Amniotic epithelial cell (primary cell): ENCODE measurements at regions not wholly inside any gene's neighbourhood (a gene's known extent, or its start where the extent isn't known, plus 50 kb on each side); places are given as distances from the start of the nearest gene placed in this dataset.

ENCODE experiments used
- DNase-seq: peaks from one replicate; pipeline ENCODE4 v3.0.0-alpha.2; 2010; ENCODE audit warnings: low read depth

DNA sequence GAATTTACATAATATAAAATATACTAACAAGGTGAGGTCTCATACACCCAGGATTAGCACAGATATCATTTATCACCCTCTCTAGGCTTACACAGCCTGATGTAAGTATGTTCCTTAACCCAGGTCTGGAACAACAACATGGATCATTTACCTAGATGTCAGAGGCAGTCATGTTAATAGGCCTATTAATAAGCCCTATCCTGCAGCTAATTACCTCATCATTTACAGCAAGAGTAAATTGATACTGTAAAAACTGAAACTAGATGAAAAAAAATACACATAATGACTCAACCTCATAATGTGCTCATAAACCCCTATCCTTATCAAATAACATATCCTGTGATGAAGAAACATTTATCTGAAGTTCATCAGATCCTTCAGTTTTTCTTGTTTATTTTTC is 334.3 kb upstream of the MANEA start:
- DNase-seq: peak; percentile 45

DNA sequence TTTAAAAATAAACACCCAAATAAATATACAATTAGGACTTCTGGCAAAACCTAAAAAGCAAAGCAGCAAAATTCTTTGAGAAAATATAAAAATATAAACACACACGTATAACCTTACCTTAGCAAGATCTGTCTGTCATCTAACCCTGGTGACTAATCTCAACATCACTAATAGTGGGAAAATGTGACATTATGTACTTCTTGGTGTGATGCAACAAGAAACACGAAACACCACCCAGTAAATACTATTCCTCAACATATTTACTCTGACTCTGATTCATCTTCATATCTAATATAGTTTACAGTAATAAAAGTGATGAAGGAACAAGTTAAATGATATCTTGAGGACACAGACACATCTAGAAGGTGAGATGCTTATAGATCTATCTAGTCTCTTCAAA is 332.6 kb upstream of the MANEA start:
- DNase-seq: peak; percentile 71

DNA sequence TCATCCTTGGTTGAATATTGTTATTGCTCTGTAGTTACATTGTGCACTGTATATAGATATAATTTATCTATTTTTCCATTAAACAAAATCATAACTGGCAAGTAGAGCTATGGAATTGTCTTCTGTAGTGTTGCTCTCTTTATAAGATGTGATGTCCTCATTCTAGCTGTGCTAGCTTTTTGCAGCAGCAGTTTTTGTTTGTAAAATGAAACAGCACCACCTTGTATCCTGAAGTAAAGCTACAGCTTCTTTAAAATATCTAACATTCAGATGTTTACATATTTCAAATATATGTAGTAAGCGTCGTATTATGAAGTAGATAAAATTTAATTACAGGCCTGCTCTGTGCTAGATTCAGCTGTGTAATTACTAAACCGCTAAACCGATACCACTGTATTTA is 328.8 kb upstream of the MANEA start:
- peak; percentile 29 for DNase-seq

DNA sequence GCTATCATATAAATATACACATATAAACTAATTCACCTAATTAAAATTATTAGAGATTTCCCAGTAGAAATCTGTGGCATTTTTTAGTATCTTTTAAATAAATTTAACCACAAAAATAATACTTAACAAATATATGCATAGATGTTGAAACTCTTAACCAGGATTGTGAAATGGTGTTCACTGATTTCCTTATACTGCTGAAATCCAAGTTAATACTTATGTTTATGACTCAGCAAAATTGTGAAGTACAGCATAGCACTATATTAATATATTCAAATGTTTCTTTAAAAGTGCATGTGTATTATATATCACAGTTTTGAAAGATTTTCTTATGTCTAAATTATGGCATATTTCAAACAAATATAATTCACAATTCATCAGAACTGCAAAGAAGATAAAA is 328.2 kb upstream of the MANEA start:
- DNase-seq: peak; percentile 85

DNA sequence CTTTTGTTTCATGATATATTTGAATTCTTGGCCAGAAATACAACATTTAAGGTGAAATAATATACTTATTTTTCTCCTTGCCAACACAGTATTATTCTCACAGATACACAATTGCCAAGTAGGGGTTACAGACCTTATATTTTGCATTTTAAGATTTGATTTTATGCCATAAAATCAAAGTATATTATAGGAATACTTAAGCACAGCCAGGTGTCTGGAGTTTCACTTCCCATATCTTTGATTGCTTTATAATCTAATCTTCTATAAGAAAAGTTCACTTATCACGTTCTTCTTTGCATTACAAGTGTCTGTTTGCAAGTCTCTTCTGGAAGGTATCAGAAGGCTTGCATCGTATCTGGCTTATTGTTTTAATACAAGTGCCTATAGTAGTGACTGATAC is 327.7 kb upstream of the MANEA start:
- DNase-seq: no peak

DNA sequence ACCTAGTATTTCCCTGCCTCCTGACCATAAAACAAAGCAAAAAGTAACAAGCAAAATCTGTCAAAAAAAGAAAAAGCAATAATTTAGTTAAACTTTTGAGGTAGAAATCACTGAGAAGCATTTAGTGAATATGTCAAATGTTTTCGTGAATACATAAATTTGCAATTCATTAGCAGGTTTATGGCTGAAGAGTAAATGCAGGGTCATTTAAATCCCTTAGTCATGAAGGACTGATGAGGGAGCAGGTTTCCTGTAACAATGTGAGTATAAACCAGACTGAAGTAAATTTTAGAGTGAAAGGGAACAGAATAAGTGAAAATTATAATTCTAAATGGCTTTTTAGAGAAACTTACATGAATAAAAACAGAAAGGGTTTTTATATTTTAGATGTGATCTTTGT is 313.5 kb upstream of the MANEA start:
- DNase-seq: no peak

DNA sequence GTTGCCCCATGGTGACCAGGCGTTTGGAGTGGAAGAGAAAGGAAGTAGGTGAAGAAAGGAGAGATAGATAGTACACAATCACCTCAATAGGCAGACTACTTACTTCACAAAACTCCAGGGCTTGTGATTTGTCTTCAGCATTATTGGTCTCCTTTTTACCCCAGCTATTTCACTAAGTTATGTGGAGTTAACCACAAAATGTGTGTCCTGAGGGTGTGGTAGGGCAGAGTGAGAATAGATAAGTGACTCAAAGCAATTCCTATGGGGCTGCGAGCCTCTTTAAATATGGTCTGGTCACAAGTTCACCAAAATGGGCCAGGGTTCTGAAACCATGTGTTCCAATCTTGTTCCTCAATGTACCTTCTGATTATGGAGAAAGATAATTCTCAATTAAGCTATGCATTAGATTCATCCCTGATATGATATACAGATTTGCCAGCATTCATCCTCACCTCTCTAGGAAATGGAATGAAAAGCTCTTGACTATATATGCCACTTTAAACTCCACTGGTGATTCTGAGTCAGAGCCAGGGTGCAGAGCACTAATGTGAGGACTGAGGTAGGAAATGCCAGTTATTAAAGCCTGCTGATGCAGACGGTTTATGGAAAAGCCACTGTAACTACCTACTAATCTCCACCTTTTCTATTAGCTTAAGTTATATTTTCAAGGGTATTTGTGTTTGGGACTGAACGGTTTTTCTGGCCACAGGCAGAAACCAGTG is 310.6 kb upstream of the MANEA start:
- DNase-seq: no peak

DNA sequence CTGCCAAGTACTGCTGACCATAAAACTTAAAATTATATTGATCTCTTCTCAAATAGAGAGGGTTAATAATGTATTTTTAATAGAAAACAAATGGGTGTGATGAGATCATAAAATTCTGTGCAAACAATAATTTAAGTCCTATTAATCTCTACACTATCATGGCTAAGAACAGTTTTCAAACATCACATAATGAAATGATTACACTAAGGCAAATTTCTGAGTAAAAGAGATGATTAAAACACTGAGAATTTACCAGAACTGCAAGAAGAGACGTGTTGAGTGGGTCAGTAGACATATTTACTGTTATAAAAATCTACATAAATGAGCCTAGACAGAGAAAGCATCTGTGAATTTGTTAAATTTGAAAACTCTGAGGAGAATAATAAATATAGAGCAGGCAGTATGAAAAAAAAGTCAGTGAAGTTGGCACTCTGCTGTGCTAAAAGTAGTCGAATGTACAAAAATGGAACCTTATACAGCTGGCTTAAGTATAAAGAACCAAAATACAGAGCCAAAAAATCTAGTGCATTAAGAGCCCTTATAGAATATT is 302.6 kb upstream of the MANEA start:
- no peak for DNase-seq

DNA sequence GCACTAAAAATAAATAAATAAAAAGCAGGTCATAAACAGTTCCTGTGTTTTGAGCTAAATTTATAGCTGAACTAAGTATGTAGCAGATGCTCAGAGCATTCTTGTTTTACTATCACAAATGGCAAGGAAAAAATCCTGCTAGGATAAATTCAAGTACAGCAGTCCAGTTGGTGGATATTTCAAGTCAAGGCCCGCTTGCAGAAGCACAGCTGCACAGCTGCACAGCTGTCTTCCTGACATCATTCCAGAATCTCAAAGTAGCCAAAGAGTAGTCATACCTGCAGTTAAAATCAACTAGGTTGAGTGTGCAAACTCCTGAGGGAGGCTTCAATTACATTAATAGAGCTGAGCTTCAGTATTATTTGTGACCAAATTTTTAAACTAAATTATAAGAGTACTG is 297.7 kb upstream of the MANEA start:
- DNase-seq: no peak

DNA sequence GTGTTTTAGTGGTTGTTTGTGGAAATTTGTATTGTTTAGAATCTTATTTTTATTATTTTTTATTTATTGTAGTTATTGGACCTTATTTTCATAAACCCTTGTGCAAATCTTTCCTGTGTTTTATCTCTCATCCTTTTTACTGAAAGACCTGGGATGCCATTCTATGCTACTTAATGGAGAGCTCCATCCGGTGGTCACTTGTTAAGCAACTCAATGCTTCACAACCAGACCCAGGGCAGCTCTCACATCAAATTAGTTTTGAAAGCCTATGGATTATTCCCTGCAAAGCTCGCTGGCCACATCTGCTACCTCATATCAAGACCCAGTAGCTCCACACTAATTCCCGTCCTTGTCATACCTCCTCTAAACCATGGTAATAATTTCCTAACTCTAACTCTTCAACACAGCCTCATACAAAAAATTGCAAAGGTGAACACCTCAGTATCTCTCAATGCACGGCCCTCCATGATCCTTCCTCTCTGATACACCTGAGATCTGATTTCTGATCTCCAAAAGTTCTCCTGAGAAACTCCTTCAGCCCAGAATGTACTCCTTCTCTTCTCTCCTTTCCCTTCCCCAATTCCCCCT is 296.6 kb upstream of the MANEA start:
- DNase-seq: peak; percentile 27

DNA sequence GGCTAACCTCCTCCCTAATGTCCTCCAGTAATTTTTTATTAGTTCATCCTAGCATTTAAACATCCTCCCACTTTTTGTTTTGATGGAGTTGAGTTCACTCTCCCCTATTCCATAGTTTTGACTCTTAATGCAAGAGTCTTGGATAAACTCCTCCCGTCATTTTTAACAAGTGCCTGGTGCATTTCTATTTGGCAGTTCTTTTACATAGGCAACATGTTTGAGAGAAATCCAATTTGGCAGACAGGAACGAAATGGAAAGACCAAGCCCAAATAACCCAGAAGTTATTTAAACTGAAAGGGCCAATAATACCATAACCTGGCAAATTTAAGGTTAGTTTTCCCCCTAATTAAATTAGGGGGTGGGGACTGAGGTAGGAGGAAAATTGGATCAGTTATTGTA is 291.5 kb upstream of the MANEA start:
- DNase-seq: no peak

DNA sequence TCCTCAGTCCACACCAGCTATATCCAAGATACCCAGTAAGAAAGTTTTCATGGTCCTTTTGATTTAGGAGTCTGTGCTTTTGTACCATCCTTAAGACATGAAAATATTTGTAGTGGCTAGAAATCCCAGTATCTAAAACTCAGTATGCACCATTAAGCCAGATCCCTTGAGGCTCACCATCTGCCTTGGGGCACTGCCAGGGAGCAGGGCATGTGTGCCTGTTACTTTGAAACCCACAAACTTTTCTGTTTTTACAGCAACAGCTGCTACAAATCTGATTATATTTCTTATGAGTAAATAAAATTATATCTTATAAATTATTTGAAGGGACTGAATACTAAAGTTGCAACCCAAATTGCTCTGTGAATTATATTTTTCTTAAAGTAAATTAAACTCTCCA is 290.5 kb upstream of the MANEA start:
- no peak for DNase-seq

DNA sequence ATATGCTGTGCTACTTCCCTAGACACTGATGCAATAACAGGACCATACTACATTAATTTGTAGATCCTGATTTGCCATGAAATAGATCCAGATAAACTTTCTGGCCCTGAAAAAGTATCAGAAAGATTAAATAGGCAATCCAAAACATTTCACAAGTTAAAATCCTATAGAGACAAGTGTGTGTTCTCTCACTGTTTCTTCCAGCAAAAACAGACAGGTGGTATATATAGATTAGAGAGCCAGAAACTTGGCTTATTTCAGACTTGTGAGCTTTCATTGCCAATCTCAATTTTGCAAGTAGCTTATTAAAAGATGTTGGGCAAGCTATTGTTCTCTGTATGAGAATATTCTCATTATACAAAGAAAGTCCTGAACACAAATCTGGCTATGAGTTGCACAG is 289.1 kb upstream of the MANEA start:
- no peak for DNase-seq

DNA sequence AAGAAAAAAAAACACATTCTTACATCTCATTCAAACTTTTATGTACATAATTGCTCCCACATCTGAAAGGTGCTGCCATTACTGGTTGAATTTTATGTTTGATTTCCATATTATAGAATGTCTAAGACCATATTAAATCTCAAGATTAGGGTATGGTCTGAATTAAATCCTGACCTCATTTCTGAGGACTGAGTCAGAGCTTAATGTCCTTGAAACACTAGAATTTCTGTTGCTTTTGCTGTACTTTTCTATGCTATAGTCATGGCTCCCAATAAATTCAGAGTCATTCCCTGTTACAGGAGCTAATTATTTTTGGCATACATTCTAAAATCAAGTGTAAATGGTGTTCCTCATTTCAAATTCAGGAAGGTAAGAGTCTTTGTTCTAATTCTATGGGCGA is 285.3 kb upstream of the MANEA start:
- DNase-seq: peak; percentile 1

DNA sequence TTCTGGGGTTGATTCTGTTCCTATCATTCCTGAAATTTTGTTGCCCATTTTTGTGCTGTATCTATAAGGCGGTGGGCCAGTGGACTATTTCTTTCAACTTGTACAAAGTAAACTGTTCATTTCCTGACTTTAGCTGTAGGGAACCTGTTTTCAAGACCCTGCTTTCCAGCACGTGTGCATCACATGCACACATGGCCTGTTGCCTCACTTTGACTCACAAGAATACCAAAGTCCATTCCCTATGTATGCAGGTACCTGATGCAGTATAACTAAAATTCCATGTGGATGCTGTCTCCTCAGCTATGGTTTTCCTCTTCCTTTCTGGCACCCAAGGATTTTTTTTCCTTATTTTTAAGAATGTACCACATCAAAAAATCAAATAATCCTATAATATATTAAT is 284.1 kb upstream of the MANEA start:
- no peak for DNase-seq

DNA sequence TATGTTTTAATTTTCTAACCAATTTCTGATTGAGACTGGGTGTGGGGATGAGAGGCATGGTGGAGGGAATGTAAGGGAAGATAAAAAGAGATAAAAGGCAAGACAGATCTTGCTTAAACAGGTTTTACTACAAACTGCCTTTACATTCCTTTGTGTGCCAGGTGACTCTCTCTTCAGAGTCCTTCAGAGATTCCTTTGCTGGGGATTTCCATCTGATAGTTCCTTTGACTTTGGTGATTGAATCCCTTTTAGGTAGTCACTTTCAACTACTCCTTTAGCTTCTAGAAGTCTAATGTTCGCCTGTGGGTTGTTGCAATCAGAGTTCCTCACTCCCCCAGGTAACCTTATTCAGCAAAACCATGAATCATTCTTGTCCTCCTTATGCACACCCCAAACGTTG is 283.3 kb upstream of the MANEA start:
- no peak for DNase-seq

DNA sequence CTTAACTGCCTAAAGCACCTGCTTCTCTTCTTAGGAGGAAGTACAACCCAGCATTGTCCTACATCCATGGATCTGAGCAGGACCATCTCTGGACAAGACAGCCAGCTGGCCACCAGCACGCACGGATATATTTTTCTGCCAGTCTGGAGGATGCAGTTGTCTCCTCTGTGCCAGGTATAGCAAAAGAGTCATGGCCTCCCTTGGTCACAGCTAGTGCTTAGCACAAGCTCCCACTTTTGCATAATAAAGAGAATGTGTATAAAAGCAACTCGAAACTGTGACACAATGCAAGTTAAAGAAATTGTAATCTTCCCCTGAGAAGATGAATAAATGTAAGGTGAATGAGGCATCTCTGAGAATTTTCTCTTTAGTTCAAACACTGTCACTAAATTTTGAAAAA is 267.8 kb upstream of the MANEA start:
- no peak for DNase-seq

DNA sequence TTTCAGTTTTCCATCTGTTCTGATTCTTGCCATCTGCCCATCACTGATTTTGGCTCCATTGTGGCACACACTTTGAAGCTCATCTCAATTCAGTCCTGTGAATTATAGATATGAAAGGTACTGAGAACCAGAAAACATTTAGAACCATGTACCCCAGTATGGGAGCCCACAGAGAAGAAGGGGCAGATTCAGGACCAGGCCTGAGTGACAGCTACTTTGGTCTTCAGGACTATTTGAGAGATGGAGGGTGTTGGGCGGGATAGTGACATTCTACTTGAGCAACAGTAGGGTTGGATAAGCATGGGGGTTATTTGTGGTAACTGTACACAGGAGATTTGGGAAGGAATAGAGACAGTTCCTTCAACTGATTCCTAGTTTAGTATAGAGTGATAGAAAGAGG is 259.2 kb upstream of the MANEA start:
- no peak for DNase-seq

DNA sequence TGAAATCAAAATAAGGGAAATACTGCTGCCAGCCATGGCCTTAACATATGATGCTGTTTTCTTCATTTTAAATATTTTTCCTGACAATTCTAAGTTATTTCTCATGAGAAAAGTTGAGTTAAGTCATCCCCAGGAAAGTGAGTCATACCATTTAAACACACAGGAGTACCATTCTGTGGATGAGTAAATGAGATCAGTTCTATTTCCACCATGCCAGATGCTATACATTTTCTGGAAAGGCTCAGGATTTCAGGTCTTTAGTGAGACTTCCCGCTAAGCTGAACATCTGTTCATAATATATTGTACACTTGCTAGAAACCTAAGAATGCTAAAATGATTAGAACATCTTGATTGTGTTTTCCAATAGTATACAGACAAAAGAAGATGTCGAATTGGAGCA is 256.2 kb upstream of the MANEA start:
- no peak for DNase-seq

DNA sequence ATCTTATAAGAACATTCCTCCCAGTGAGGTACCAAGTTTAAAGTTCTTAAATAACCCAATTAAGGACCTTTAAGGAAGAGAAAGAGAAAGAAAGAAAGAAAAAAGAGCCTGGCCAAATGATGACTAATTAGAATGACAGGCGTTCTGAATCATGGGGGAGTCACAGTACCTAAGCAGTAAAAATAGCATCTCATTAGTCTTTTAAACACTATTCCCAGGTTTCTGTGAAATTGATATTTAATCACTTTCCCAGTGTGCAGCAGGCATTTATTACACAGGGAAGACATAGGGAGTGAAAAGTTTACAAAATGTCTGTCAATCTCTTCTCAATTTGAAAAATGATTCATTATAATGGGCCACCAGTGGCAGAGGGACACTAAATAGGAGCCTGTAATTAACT is 251.4 kb upstream of the MANEA start:
- no peak for DNase-seq

DNA sequence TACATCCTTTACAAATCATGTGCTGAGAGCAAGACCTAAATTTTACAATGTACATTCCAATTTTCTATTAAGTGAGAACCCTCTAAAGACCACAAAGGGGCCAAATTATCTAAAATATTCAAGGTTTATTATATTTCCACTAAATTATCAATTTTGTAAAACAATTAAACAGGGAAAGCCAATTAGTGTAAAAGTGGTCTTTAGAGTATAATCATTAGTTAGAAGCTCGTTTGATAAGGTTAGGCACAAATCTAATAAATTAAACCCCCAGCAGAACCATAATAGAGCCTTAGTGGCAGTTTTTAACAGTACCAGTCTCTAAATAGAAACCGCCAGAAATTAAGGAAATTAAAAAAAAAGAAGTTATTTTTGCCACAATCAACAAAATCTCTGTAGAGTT is 249.1 kb upstream of the MANEA start:
- no peak for DNase-seq

DNA sequence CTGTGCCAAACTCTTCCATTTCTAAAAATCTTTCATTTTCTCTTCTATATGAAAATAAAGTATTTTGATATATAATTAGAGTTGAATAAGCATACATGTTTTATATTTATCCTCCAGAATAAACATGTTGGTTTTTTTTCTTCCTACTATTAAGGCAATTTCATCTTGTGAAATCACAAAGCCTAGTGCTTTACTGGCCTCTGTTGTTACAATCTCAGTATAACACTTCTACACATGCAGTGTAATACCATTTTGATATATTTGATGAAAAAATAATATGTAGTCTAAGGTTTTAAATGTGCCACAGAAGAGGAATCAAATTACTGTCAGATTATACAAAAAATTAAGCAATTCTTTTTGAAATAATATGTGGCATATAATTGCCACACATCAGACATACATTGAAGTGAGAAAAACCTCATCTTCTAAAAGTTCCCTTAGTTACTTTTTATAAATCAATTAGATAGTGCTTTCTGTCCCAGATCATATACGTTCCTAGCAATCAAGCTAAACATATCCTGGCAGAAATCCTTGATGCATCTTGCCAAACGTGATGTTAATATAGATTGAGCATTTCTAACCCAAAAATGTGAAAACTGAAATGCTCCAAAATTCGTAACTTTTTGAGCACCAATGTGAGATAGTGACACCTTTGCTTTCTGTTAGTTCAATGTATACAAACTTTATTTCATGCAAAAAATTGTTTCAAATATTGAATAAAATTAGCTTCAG is 225.1 kb upstream of the MANEA start:
- no peak for DNase-seq

DNA sequence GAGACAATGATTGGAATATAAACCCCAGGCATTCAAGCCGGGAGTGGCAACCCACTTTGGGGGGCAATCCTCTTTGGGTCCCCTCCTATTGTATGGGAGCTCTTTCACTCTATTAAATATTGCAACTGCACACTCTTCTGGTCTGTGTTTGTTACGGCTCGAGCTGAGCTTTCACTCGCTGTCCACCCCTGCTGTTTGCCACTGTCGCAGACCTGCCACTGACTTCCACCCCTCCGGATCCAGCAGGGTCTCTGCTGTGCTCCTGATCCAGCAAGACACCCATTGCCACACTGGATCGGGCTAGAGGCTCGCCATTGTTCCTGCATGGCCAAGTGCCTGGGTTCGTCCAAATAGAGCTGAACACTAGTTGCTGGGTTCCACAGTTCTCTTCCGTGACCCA is 222.8 kb upstream of the MANEA start:
- DNase-seq: no peak
